Neural cell (in vitro differentiated cells): ENCODE measurements at regions not wholly inside any gene's neighbourhood (a gene's known extent, or its start where the extent isn't known, plus 50 kb on each side); places are given as distances from the start of the nearest gene placed in this dataset.

Source experiments
- H2AFZ ChIP-seq: fragments of 200-600, 300-800 bp; sonication (generic), shearing (Covaris generic); 2 replicates; pipeline ENCODE4 v1.6.0; 2014; ENCODE audit warnings: low read depth, mild to moderate bottlenecking, antibody characterized with exemption, low read length, moderate library complexity
- H3F3A ChIP-seq: fragments of 200-600 bp; shearing (Covaris generic); 2 replicates; pipeline ENCODE4 v1.6.1; 2016; ENCODE audit warnings: mild to moderate bottlenecking, moderate library complexity, mixed read lengths, antibody characterized with exemption, low read length; ENCODE audit not compliant: insufficient read depth, poor library complexity, severe bottlenecking
- H3K27ac ChIP-seq: fragments of 200-600, 300-800 bp; sonication (generic), shearing (Covaris generic); 2 replicates; pipeline ENCODE4 v1.5.1; 2014; ENCODE audit warnings: mild to moderate bottlenecking, low read length, moderate library complexity
- H3K27me3 ChIP-seq: fragments of 300-800, 200-600 bp; sonication (generic), shearing (Covaris generic); 2 replicates; pipeline ENCODE4 v1.6.0; 2014; ENCODE audit warnings: mild to moderate bottlenecking, low read depth, low read length, moderate library complexity; ENCODE audit not compliant: insufficient read depth
- H3K36me3 ChIP-seq: fragments of 300-800, 200-600 bp; sonication (generic), shearing (Covaris generic); 2 replicates; pipeline ENCODE4 v1.5.1; 2014; ENCODE audit warnings: mild to moderate bottlenecking, antibody characterized with exemption, low read length, moderate library complexity; ENCODE audit not compliant: insufficient read depth
- H3K4me2 ChIP-seq: fragments of 300-800, 200-600 bp; sonication (generic), shearing (Covaris generic); 2 replicates; pipeline ENCODE4 v1.6.0; 2014; ENCODE audit warnings: mild to moderate bottlenecking, low read length
- H3K4me3 ChIP-seq: fragments of 300-800, 200-600 bp; sonication (generic), shearing (Covaris generic); 2 replicates; pipeline ENCODE4 v1.5.1; 2014; ENCODE audit warnings: mild to moderate bottlenecking, low read length, moderate library complexity
- H3K79me2 ChIP-seq: fragments of 200-600 bp; shearing (Covaris generic); replicated peaks from 2 replicates; pipeline ENCODE4 v1.6.0; 2014; ENCODE audit warnings: mild to moderate bottlenecking, low read length, moderate library complexity; ENCODE audit not compliant: insufficient read depth
- H3K9ac ChIP-seq: fragments of 300-800, 200-600 bp; sonication (generic), shearing (Covaris generic); 2 replicates; pipeline ENCODE4 v1.6.1; 2016; ENCODE audit warnings: mild to moderate bottlenecking, low read length, mixed read lengths
- H3K9me2 ChIP-seq: fragments of 200-600 bp; shearing (Covaris generic); 2 replicates; pipeline ENCODE4 v1.6.1; 2016; ENCODE audit warnings: mild to moderate bottlenecking, low read length, mixed read lengths; ENCODE audit not compliant: insufficient read depth
- H3K9me3 ChIP-seq: fragments of 200-600, 300-800 bp; sonication (generic), shearing (Covaris generic); 2 replicates; pipeline ENCODE4 v1.6.1; 2016; ENCODE audit warnings: mild to moderate bottlenecking, mixed run types, low read length, moderate library complexity, mixed read lengths
- H4K20me1 ChIP-seq: fragments of 200-600 bp; shearing (Covaris generic); 2 replicates; pipeline ENCODE4 v1.6.1; 2016; ENCODE audit warnings: mild to moderate bottlenecking, mixed run types; ENCODE audit not compliant: insufficient read depth
- EP300 ChIP-seq: fragments of 450-650 bp; conservative IDR thresholded peaks from 2 replicates; pipeline ENCODE4 v1.6.1; 2014; ENCODE audit warnings: antibody characterized with exemption, mild to moderate bottlenecking, moderate library complexity; ENCODE audit not compliant: poor library complexity, severe bottlenecking
- EZH2 ChIP-seq: fragments of 200-600, 300-800 bp; shearing (Covaris generic), sonication (generic); IDR thresholded peaks from 2 replicates; pipeline ENCODE4 v1.6.1; 2014; ENCODE audit warnings: antibody characterized with exemption, low read length, borderline replicate concordance, mild to moderate bottlenecking; ENCODE audit not compliant: insufficient read depth, poor library complexity, severe bottlenecking
- MXI1 ChIP-seq: fragments of 450-650 bp; conservative IDR thresholded peaks from 2 replicates; pipeline ENCODE4 v1.6.1; 2014; ENCODE audit warnings: antibody characterized with exemption, mild to moderate bottlenecking; ENCODE audit not compliant: poor library complexity, severe bottlenecking
- POLR2AphosphoS5 ChIP-seq: IDR thresholded peaks from 2 replicates; pipeline ENCODE4 v1.6.1; 2012
- RAD21 ChIP-seq: fragments of 450-650 bp; conservative IDR thresholded peaks from 2 replicates; pipeline ENCODE4 v1.6.1; 2014; ENCODE audit warnings: antibody characterized with exemption, mild to moderate bottlenecking, moderate library complexity
- SMC3 ChIP-seq: fragments of 450-650 bp; conservative IDR thresholded peaks from 2 replicates; pipeline ENCODE4 v1.6.1; 2014; ENCODE audit warnings: antibody characterized with exemption, mild to moderate bottlenecking, moderate library complexity; ENCODE audit not compliant: poor library complexity
- TAF1 ChIP-seq: IDR thresholded peaks from 2 replicates; pipeline ENCODE4 v1.6.1; 2012; ENCODE audit warnings: low read depth
- TF ChIP-seq, protein P1 (sequence below): IDR thresholded peaks from 2 replicates; pipeline ENCODE4 v1.6.1; 2012; ENCODE audit warnings: borderline replicate concordance
- TF ChIP-seq, protein P2 (sequence below): fragments of 450-650 bp; IDR thresholded peaks from 2 replicates; pipeline ENCODE4 v1.5.1; 2014; ENCODE audit warnings: antibody characterized with exemption, mild to moderate bottlenecking, moderate library complexity; ENCODE audit not compliant: poor library complexity, severe bottlenecking

DNA sequence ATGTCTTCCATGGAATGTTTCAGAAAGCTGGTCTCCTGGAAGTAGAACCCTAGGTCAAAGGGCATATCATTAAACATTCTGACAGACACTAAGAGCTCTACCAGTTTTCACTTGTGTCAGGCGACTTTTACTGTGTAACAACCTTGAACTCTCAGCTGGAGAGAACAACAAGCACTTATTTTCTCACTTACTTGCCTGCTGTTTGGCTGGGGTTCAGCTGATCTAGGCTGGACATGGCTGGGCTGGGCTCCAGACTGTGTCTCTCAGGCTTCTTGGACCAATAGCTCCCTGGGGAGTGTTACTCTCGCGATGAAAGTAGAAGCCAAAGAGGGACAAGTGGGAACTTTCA is 527.3 kb downstream of the SHQ1 start:
- TF ChIP-seq, protein P1, sequence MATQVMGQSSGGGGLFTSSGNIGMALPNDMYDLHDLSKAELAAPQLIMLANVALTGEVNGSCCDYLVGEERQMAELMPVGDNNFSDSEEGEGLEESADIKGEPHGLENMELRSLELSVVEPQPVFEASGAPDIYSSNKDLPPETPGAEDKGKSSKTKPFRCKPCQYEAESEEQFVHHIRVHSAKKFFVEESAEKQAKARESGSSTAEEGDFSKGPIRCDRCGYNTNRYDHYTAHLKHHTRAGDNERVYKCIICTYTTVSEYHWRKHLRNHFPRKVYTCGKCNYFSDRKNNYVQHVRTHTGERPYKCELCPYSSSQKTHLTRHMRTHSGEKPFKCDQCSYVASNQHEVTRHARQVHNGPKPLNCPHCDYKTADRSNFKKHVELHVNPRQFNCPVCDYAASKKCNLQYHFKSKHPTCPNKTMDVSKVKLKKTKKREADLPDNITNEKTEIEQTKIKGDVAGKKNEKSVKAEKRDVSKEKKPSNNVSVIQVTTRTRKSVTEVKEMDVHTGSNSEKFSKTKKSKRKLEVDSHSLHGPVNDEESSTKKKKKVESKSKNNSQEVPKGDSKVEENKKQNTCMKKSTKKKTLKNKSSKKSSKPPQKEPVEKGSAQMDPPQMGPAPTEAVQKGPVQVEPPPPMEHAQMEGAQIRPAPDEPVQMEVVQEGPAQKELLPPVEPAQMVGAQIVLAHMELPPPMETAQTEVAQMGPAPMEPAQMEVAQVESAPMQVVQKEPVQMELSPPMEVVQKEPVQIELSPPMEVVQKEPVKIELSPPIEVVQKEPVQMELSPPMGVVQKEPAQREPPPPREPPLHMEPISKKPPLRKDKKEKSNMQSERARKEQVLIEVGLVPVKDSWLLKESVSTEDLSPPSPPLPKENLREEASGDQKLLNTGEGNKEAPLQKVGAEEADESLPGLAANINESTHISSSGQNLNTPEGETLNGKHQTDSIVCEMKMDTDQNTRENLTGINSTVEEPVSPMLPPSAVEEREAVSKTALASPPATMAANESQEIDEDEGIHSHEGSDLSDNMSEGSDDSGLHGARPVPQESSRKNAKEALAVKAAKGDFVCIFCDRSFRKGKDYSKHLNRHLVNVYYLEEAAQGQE: no peak
- TF ChIP-seq EZH2 (no peak), TAF1 (no peak), SMC3 (no peak), MXI1 (no peak), POLR2AphosphoS5 (no peak), RAD21 (no peak), EP300 (no peak)
- TF ChIP-seq, protein P2, sequence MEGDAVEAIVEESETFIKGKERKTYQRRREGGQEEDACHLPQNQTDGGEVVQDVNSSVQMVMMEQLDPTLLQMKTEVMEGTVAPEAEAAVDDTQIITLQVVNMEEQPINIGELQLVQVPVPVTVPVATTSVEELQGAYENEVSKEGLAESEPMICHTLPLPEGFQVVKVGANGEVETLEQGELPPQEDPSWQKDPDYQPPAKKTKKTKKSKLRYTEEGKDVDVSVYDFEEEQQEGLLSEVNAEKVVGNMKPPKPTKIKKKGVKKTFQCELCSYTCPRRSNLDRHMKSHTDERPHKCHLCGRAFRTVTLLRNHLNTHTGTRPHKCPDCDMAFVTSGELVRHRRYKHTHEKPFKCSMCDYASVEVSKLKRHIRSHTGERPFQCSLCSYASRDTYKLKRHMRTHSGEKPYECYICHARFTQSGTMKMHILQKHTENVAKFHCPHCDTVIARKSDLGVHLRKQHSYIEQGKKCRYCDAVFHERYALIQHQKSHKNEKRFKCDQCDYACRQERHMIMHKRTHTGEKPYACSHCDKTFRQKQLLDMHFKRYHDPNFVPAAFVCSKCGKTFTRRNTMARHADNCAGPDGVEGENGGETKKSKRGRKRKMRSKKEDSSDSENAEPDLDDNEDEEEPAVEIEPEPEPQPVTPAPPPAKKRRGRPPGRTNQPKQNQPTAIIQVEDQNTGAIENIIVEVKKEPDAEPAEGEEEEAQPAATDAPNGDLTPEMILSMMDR: no peak
- H3K27ac ChIP-seq: no peak overlapping the region

DNA sequence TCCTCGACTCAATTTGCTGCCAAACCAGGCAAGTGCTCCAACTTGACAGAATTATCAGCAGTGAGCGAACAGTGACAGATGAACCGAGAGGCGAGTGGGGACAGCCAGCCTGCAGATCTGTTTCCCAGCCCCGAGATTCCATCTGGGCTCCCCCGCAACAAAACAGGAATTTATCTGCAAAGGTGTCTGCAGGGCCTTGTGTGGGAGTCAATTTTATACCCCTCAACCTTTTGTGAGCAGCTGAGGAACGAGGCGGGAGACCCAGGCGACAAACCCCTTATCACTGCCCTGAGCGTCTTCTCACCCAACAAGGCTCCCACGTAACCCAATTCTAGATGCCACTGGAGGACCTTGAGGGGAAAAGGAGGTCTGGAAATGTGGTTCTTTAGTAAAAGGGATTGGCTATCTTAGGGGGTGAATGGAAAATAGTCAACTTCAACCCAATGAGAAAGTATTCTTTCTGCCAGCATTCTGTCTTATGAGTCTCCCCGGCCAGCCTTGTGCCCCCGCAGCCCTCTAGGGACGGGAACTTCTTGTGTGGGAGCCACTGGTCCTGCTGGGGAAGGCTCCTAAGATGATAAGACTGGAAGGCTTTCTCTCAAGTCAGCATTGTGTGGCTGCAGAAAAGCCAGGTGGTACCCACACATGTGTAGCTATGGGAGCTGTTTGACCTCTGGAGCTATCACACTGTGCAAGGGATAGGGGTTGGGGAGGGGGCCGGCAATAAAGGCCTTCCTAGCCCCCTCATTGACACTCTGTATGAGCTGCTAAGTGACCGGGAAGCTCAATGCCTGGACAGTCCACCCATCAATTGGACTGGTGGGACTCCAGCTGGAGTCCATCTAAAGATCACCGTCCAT is 527.9 kb downstream of the SHQ1 start:
- Histone ChIP-seq H2AFZ (no peak overlapping the region), H3K9ac (no peak overlapping the region), H3F3A (no peaks in the 10 kb centered on the region), H3K4me2 (no peak overlapping the region), H3K27ac (no peak overlapping the region), H3K9me3 (no peaks in the 10 kb centered on the region), H3K79me2 (no peaks in the 10 kb centered on the region), H3K4me3 (no peak overlapping the region), H4K20me1 (no peaks in the 10 kb centered on the region), H3K9me2 (no peaks in the 10 kb centered on the region), H3K36me3 (no peaks in the 10 kb centered on the region), H3K27me3 (no peaks in the 10 kb centered on the region)
- TF ChIP-seq EP300 (no peak), EZH2 (no peak), MXI1 (no peak), POLR2AphosphoS5 (no peak), SMC3 (no peak), RAD21 (no peak), TAF1 (no peak)
- TF ChIP-seq, protein P1: no peak
- TF ChIP-seq, protein P2: no peak

More for the DNA sequence above, 527.3 kb downstream of the SHQ1 start:
- no peaks in the 10 kb centered on the region for H3K79me2 ChIP-seq
- H3K27me3 ChIP-seq: no peaks in the 10 kb centered on the region
- no peaks in the 10 kb centered on the region for H3K9me3 ChIP-seq
- H2AFZ ChIP-seq: no peak overlapping the region
- no peaks in the 10 kb centered on the region for H3K9me2 ChIP-seq
- no peaks in the 10 kb centered on the region for H4K20me1 ChIP-seq
- H3K36me3 ChIP-seq: no peaks in the 10 kb centered on the region
- no peak overlapping the region for H3K9ac ChIP-seq
- H3F3A ChIP-seq: no peaks in the 10 kb centered on the region
- no peak overlapping the region for H3K4me2 ChIP-seq
- H3K4me3 ChIP-seq: no peak overlapping the region
